CD8-positive, alpha-beta memory T cell (primary cell): ENCODE measurements at regions not wholly inside any gene's neighbourhood (a gene's known extent, or its start where the extent isn't known, plus 50 kb on each side); places are given as distances from the start of the nearest gene placed in this dataset.
A peak's percentile ranks its signal among the peaks of the same experiment; 100 is the strongest.

Experiments
- CTCF ChIA-PET: fragments of 350-600 bp; sonication (Branson Sonifier 250); formaldehyde crosslinking; loops from one replicate; lab custom pipeline; 2021; ENCODE audit warnings: antibody characterized with exemption; lab: Charles Lee
- POLR2A ChIA-PET: fragments of 350-600 bp; sonication (Branson Sonifier 250); formaldehyde crosslinking; loops from one replicate; lab custom pipeline; 2021; ENCODE audit warnings: antibody characterized with exemption; lab: Charles Lee
- DNase-seq, 5 donors: peaks; one replicate each; pipeline versions ENCODE4 v3.0.0 to v3.0.0-alpha.2; 2020 to 2022; ENCODE audit warnings: mixed read lengths in 1 of 5
- H3K27ac ChIP-seq: one replicate; pipeline ENCODE4 v1.7.0; 2013; ENCODE audit warnings: low read depth, mild to moderate bottlenecking, low read length, moderate library complexity
- H3K27me3 ChIP-seq: 2 replicates; pipeline ENCODE4 v1.7.0; 2013; ENCODE audit warnings: low read length, mild to moderate bottlenecking; ENCODE audit not compliant: insufficient read depth, poor library complexity, severe bottlenecking
- H3K36me3 ChIP-seq: 2 replicates; pipeline ENCODE4 v1.7.0; 2013; ENCODE audit warnings: mild to moderate bottlenecking, low read length, moderate library complexity; ENCODE audit not compliant: insufficient read depth
- H3K4me1 ChIP-seq: 2 replicates; pipeline ENCODE4 v1.7.0; 2013; ENCODE audit warnings: mild to moderate bottlenecking, low read length, moderate library complexity; ENCODE audit not compliant: insufficient read depth
- H3K4me3 ChIP-seq: 2 replicates; pipeline ENCODE4 v1.7.0; 2013; ENCODE audit warnings: mild to moderate bottlenecking, low read length
- H3K9me3 ChIP-seq: 2 replicates; pipeline ENCODE4 v1.7.0; 2013; ENCODE audit warnings: mild to moderate bottlenecking, low read length
- H3K27ac Mint-ChIP-seq, 8 donors: one replicate each; pipeline ENCODE4 v1.8.0; 2020 to 2021; ENCODE audit warnings: mixed read lengths in 8 of 8, mild to moderate bottlenecking in 6 of 8, inconsistent platforms in 3 of 8, moderate library complexity in 3 of 8
- H3K27me3 Mint-ChIP-seq, 2 donors: one replicate each; pipeline ENCODE4 v1.8.0; 2020 to 2021; ENCODE audit warnings: mixed read lengths in 2 of 2, mild to moderate bottlenecking in 1 of 2, moderate library complexity in 1 of 2
- H3K36me3 Mint-ChIP-seq, 3 donors: one replicate each; pipeline ENCODE4 v1.8.0; 2020 to 2021; ENCODE audit warnings: mixed read lengths in 3 of 3, inconsistent platforms in 1 of 3, mild to moderate bottlenecking in 1 of 3
- H3K4me1 Mint-ChIP-seq, 3 donors: one replicate each; pipeline ENCODE4 v1.8.0; 2020 to 2021; ENCODE audit warnings: mixed read lengths in 3 of 3, inconsistent platforms in 1 of 3, mild to moderate bottlenecking in 1 of 3
- H3K4me3 Mint-ChIP-seq, 7 donors: one replicate each; pipeline ENCODE4 v1.8.0; 2020 to 2021; ENCODE audit warnings: mixed read lengths in 7 of 7, mild to moderate bottlenecking in 6 of 7, moderate library complexity in 4 of 7, inconsistent platforms in 2 of 7
- H3K9me3 Mint-ChIP-seq, 5 donors: one replicate each; pipeline ENCODE4 v1.8.0; 2020 to 2022; ENCODE audit warnings: mixed read lengths in 5 of 5, mild to moderate bottlenecking in 3 of 5, moderate library complexity in 2 of 5, inconsistent platforms in 1 of 5

DNA sequence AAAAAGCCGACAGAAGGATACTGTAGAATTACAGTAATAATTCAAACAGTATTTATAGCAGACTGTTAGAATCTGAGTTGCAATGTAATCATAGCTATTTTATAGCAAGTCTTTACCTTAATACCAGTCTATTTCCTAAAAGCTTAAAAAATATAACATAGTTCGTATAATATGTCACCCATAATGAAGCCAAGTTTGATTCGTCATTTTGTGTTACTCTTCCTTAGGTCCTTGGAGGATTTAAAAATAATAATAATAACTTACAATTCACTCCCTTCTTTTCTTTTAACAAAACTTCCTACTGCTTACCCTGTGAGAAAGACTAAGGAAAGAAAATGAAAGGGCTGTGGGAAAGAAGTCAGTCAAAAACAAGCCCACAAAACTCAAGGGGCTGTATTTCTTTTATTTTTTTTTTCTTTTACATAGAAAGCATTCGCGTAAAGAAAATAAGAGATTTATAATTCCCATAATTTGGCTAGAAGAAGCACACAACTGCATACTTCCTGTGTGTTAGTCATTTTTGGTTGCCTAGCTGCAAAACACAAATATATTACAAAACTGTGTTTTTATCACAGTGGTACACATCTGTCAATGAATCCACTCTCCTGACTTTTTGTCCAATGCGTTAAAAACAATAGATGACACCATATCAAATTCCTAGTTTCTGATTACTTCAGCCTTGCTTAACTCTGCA is 187.2 kb upstream of the CELF2 start:
- Histone ChIP-seq H3K4me3 (no peak overlapping the region), H3K27ac (no peak overlapping the region), H3K4me1 (no peaks in the 10 kb centered on the region), H3K9me3 (no peaks in the 10 kb centered on the region), H3K27me3 (no peaks in the 10 kb centered on the region), H3K36me3 (no peaks in the 10 kb centered on the region)
- Mint-ChIP-seq H3K27ac (no peak overlapping the region), H3K36me3 (no peaks in the 10 kb centered on the region), H3K4me1 (no peaks in the 10 kb centered on the region), H3K4me3 (no peak overlapping the region), H3K27me3 (peaks cover 0 to 19% of the 10 kb centered on the region in 2 donors), H3K9me3 (no peaks in the 10 kb centered on the region)
- ChIA-PET CTCF (no interaction called here), POLR2A (no interaction called here)
- DNase-seq = no peak

GRCh38 chr10:10831085-10831484 is 186.6 kb upstream of the CELF2 start:
- Histone ChIP-seq H3K9me3 (no peaks in the 10 kb centered on the region), H3K27ac (no peak overlapping the region), H3K4me3 (no peak overlapping the region), H3K36me3 (no peaks in the 10 kb centered on the region), H3K27me3 (no peaks in the 10 kb centered on the region), H3K4me1 (no peaks in the 10 kb centered on the region)
- no peak for DNase-seq
- H3K27me3 Mint-ChIP-seq = peaks cover 0 to 25% of the 10 kb centered on the region in 2 donors
- H3K4me1 Mint-ChIP-seq = no peaks in the 10 kb centered on the region
- H3K27ac Mint-ChIP-seq = no peak overlapping the region
- ChIA-PET POLR2A (no interaction called here), CTCF (no interaction called here)
- no peaks in the 10 kb centered on the region for H3K9me3 Mint-ChIP-seq
- H3K36me3 Mint-ChIP-seq = no peaks in the 10 kb centered on the region
- H3K4me3 Mint-ChIP-seq = no peak overlapping the region

GRCh38 chr10:10833955-10834354 is 183.7 kb upstream of the CELF2 start:
- peaks cover 0 to 6% (median 3%) of the 10 kb centered on the region in 5 donors for H3K9me3 Mint-ChIP-seq
- H3K27ac ChIP-seq = no peak overlapping the region
- H3K36me3 ChIP-seq = no peaks in the 10 kb centered on the region
- no peak for DNase-seq
- no peaks in the 10 kb centered on the region for H3K27me3 ChIP-seq
- H3K27me3 Mint-ChIP-seq = peaks cover 2 to 9% of the 10 kb centered on the region in 2 donors
- H3K36me3 Mint-ChIP-seq = no peaks in the 10 kb centered on the region
- H3K9me3 ChIP-seq = no peaks in the 10 kb centered on the region
- H3K27ac Mint-ChIP-seq = no peak overlapping the region
- no peaks in the 10 kb centered on the region for H3K4me1 ChIP-seq
- POLR2A ChIA-PET = no interaction called here
- CTCF ChIA-PET = no interaction called here
- H3K4me3 ChIP-seq = no peak overlapping the region
- no peaks in the 10 kb centered on the region for H3K4me1 Mint-ChIP-seq
- H3K4me3 Mint-ChIP-seq = no peak overlapping the region

DNA sequence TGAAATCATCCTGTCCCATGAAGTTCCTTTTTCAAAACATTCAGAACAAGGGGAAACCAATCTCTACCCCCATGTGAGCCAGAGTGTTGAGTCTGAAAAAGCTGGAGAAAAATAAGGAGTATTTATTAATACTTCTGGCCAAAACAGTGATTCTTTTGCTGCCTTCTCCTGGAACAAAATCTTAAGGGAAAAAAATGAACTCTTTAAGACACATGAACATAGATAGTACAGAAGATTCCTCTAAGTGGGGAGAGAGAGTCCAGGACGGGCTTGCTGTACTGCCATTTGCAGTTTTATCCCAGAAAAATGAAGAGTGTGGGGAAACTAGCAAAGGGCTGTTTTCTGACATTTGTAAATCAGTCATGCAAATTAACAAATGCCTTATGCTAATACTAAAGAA is 173.4 kb upstream of the CELF2 start:
- no peaks in the 10 kb centered on the region for H3K36me3 ChIP-seq
- CTCF ChIA-PET = no interaction called here
- H3K4me3 ChIP-seq = no peak overlapping the region
- H3K27me3 Mint-ChIP-seq = peaks cover 12 to 44% of the 10 kb centered on the region in 2 donors
- H3K27ac ChIP-seq = no peak overlapping the region
- H3K9me3 Mint-ChIP-seq = peaks cover 10 to 23% (median 16%) of the 10 kb centered on the region in 5 donors
- peaks cover 0 to 10% (median 1%) of the 10 kb centered on the region in 3 donors for H3K36me3 Mint-ChIP-seq
- no peaks in the 10 kb centered on the region for H3K4me1 Mint-ChIP-seq
- no peak overlapping the region for H3K4me3 Mint-ChIP-seq
- H3K27ac Mint-ChIP-seq = no peak overlapping the region
- no peaks in the 10 kb centered on the region for H3K4me1 ChIP-seq
- H3K27me3 ChIP-seq = peaks cover 3% of the 10 kb centered on the region
- no peaks in the 10 kb centered on the region for H3K9me3 ChIP-seq
- DNase-seq = no peak
- POLR2A ChIA-PET = no interaction called here

- Histone ChIP-seq H3K4me3 (no peak overlapping the region), H3K4me1 (no peaks in the 10 kb centered on the region), H3K9me3 (no peaks in the 10 kb centered on the region), H3K27ac (no peak overlapping the region), H3K27me3 (peaks cover 3% of the 10 kb centered on the region), H3K36me3 (no peaks in the 10 kb centered on the region)
- ChIA-PET CTCF (no interaction called here), POLR2A (no interaction called here)
- peaks cover 0 to 3% (median 1%) of the 10 kb centered on the region in 3 donors for H3K36me3 Mint-ChIP-seq
- no peaks in the 10 kb centered on the region for H3K4me1 Mint-ChIP-seq
- H3K4me3 Mint-ChIP-seq = no peak overlapping the region
- peaks cover 9 to 49% of the 10 kb centered on the region in 2 donors for H3K27me3 Mint-ChIP-seq
- peaks cover 4 to 14% (median 8%) of the 10 kb centered on the region in 5 donors for H3K9me3 Mint-ChIP-seq
- H3K27ac Mint-ChIP-seq = no peak overlapping the region
- DNase-seq = no peak
Measured at GRCh38 chr10:10845185-10845584, 172.5 kb upstream of the CELF2 start.

- Mint-ChIP-seq H3K9me3 (peaks cover 0 to 6% (median 6%) of the 10 kb centered on the region in 5 donors), H3K4me3 (no peak overlapping the region), H3K27me3 (peaks cover 10 to 52% of the 10 kb centered on the region in 2 donors), H3K4me1 (no peaks in the 10 kb centered on the region), H3K27ac (no peak overlapping the region), H3K36me3 (peaks cover 0 to under 1% (median 0%) of the 10 kb centered on the region in 3 donors)
- Histone ChIP-seq H3K4me3 (no peak overlapping the region), H3K36me3 (no peaks in the 10 kb centered on the region), H3K27me3 (peaks cover 3% of the 10 kb centered on the region), H3K9me3 (no peaks in the 10 kb centered on the region), H3K27ac (no peak overlapping the region), H3K4me1 (no peaks in the 10 kb centered on the region)
- DNase-seq = no peak
- CTCF ChIA-PET = no interaction called here
- POLR2A ChIA-PET = no interaction called here
Measured at GRCh38 chr10:10845826-10846503, 171.7 kb upstream of the CELF2 start.

DNA sequence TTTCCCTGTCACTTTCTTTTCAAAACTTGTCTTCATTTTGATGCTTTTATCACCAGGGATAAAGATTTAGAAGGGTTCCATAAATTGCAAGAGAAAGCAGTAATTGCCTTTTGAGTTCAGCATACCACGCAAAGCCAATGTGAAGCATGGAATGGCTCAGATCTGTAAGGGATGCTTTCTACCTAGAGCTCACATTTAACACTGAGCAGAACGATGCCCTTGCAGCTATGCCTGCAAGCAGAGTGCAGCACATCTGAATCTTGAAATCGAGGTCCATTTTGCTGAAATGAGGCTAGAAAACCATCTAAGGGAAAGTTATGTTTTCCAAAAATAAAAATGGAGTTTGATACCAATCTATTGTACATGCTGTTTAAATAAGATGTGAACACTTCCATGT is 171.2 kb upstream of the CELF2 start:
- Mint-ChIP-seq H3K27me3 (peaks cover 14 to 57% of the 10 kb centered on the region in 2 donors), H3K4me1 (no peaks in the 10 kb centered on the region), H3K9me3 (peaks cover 0 to 3% (median 2%) of the 10 kb centered on the region in 5 donors), H3K36me3 (no peaks in the 10 kb centered on the region), H3K4me3 (no peak overlapping the region), H3K27ac (no peak overlapping the region)
- DNase-seq = no peak
- H3K27me3 ChIP-seq = peaks cover 3% of the 10 kb centered on the region
- H3K4me3 ChIP-seq = no peak overlapping the region
- H3K4me1 ChIP-seq = no peaks in the 10 kb centered on the region
- H3K9me3 ChIP-seq = no peaks in the 10 kb centered on the region
- ChIA-PET POLR2A (no interaction called here), CTCF (no interaction called here)
- H3K36me3 ChIP-seq = no peaks in the 10 kb centered on the region
- H3K27ac ChIP-seq = no peak overlapping the region

- no peak for DNase-seq
Measured at GRCh38 chr10:10847387-10847786, 170.3 kb upstream of the CELF2 start.

More at GRCh38 chr10:10847387-10847786, 170.3 kb upstream of the CELF2 start:
- Histone ChIP-seq H3K4me3 (no peak overlapping the region), H3K27me3 (peaks cover 3% of the 10 kb centered on the region), H3K36me3 (no peaks in the 10 kb centered on the region), H3K9me3 (no peaks in the 10 kb centered on the region), H3K4me1 (no peaks in the 10 kb centered on the region), H3K27ac (no peak overlapping the region)
- Mint-ChIP-seq H3K27me3 (peaks cover 14 to 66% of the 10 kb centered on the region in 2 donors), H3K36me3 (no peaks in the 10 kb centered on the region), H3K9me3 (peaks cover 0 to 6% (median 0%) of the 10 kb centered on the region in 5 donors), H3K4me1 (no peaks in the 10 kb centered on the region), H3K27ac (no peak overlapping the region), H3K4me3 (peak overlapping the region in 1 of 7 donors; percentile 26)
- ChIA-PET CTCF (no interaction called here), POLR2A (no interaction called here)
